ENCODE measurements at regions not wholly inside any gene's neighbourhood (a gene's known extent, or its start where the extent isn't known, plus 50 kb on each side); places are given as distances from the start of the nearest gene placed in this dataset.
"Not testable (repeated sequence)": the region's sequence is repeated elsewhere in the genome, so short reads cannot be mapped to it uniquely, and the experiment has no call there.

DNA sequence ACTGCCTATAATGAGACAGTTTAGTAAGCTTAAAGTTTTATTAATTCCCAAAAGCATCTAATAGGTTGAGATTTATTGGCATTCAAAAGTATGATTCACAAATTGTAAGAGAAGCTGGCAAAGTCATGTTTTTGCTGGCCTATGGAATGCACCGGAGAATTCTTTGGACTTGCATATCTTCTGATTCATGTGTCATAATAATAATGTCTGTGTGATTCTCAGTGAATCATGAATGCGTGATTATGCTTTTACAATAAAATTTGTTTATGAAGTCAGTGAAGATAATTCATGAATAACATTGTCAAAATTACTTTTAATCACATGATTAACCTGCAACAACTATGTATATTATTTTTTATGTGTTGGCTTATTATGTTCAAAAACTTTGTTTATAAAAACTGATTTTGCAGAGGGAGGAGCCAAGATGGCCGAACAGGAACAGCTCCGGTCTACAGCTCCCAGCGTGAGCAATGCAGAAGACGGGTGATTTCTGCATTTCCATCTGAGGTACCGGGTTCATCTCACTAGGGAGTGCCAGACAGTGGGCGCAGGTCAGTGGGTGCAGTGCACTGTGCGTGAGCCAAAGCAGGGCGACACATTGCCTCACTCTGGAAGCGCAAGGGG is 389.2 kb downstream of the SRGAP2C start:
- not testable (repeated sequence) for DNase-seq (ENCODE audit: low read depth)

DNA sequence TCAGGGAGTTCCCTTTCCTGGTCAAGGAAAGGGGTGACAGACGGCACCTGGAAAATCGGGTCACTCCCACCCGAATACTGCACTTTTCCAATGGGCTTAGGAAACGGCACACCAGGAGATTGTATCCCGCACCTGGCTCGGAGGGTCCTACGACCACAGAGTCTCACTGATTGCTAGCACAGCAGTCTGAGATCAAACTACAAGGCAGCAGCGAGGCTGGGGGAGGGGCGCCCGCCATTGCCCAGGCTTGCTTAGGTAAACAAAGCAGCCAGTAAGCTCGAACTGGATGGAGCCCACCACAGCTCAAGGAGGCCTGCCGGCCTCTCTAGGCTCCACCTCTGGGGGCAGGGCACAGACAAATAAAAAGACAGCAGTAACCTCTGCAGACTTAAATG is 389.7 kb downstream of the SRGAP2C start:
- DNase-seq (ENCODE audit: low read depth) = not testable (repeated sequence)

GRCh38 chr1:121582898-121583297 is 398.1 kb downstream of the SRGAP2C start:
- not testable (repeated sequence) for DNase-seq (ENCODE audit: low read depth)

- no peak for DNase-seq (ENCODE audit: low read depth)
Observed at GRCh38 chr1:121586369-121587229, 401.8 kb downstream of the SRGAP2C start.

DNA sequence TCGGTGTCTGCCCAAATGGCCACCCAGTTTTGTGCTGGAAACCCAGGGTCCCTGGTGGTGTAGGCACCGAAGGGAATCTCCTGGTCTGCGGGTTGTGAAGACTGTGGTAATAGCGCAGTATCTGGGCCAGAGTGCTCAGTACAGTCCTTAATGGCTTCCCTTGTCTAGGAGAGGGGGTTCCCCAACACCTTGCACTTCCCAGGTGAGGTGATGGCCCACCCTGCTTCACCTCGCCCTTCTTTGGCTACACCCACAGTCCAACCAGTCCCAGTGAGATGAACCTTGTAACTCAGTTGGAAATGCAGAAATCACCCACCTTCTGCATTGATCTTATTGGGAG is 402.4 kb downstream of the SRGAP2C start:
- no peak for DNase-seq (ENCODE audit: low read depth)

DNA sequence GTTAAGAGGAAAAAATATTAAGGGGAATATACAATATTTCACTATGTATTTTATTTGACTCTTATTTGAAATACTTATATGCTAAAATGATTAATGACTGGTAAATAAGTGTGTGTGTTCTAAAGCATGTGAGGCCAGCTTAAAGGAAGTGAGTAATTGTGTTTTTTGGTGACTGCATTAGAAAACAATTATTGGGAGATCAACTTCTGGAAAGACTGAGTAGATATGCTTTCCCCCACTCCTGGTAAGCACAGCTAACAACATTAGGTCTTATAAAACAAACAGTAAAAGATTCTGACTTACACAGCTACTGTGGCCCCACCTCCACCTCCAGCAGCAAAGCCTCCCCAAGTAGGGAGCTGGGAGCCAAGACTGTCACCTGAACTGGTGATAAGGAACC is 403.0 kb downstream of the SRGAP2C start:
- no peak for DNase-seq (ENCODE audit: low read depth)

DNA sequence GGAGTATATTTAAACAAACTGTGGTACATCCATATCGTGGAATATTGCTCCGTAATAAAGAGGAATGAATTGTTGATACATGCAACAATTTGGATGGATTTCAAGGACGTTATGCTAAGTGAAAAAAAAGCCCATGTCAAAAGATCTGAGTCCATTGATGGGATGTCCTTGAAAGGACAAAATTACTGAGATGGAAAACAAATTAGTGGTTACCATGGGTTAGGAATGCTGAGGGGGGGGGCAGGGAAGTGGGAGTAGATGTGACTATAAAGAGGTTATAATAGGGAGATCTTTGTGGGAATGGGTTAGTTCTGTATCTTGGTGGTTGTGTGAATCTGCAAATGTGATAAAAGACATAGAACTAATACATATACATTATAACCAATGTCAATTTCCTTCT is 409.3 kb downstream of the SRGAP2C start:
- DNase-seq (ENCODE audit: low read depth) = no peak

DNA sequence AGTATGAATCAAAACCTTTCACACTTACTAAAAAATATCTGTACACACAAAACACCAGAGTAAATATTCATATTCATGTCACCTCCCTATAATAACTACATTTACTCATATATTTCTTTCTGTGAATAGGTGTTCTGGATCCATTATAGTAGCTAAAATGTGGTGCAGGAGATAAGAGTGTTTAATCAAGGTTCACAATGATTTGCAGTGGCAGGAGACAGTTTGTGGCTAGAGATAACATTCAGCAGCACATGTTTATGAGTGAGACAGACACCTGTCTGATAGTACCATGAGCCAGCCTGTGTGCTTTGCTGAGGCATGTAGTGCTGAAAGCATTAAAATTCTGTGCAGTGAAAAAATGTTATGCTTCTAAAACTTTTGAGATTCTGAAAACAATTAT is 410.3 kb downstream of the SRGAP2C start:
- no peak for DNase-seq (ENCODE audit: low read depth)

GRCh38 chr1:121604843-121605444 is 420.2 kb downstream of the SRGAP2C start:
- DNase-seq (ENCODE audit: low read depth) = not testable (repeated sequence)

DNA sequence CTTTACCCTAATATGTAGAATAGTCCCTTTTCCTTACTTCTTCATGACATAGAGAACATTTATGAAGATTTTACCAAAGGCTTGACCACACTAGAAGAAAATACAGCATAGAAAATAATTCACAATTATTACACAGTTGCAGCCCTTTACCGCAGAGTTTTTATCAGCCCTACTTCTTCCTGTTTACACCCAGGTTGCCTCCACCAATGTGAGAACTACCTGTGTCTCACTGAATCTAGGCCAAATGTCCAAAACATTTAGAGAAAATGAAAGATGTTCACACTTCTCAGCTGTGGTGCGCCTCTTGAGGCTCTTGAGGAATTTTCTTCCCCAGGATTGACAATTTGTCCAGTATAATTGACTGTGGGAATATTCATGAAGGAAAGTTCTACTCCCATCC is 422.7 kb downstream of the SRGAP2C start:
- DNase-seq (ENCODE audit: low read depth) = not testable (repeated sequence)
